ENCODE measurements at regions not wholly inside any gene's neighbourhood (a gene's known extent, or its start where the extent isn't known, plus 50 kb on each side); places are given as distances from the start of the nearest gene placed in this dataset.

- H3K4me3 ChIP-seq (replicated peaks in 1 of 2; ENCODE audit: low read depth in 2 of 2, low read length in 2 of 2) = no peak overlapping the region
- no peak for DNase-seq (ENCODE audit: low read depth in 2 of 2)
- TF ChIP-seq CTCF (IDR thresholded peaks at IDR 0.05; ENCODE audit: low read depth, low read length) = no peak
These were observed 365.7 kb downstream of the RPS29 start for GRCh38 chr14:49220492-49220891.

GRCh38 chr14:49218436-49219092, 367.6 kb downstream of the RPS29 start:
- no peak overlapping the region for H3K4me3 ChIP-seq (replicated peaks in 1 of 2; ENCODE audit: low read depth in 2 of 2, low read length in 2 of 2)
- no peak for TF ChIP-seq CTCF (IDR thresholded peaks at IDR 0.05; ENCODE audit: low read depth, low read length)
- peak; percentile 31 to 84 for DNase-seq (ENCODE audit: low read depth in 2 of 2)

- no peak overlapping the region for H3K4me3 ChIP-seq (replicated peaks in 1 of 2; ENCODE audit: low read depth in 2 of 2, low read length in 2 of 2)
- TF ChIP-seq CTCF (IDR thresholded peaks at IDR 0.05; ENCODE audit: low read depth, low read length) = no peak
- no peak for DNase-seq (ENCODE audit: low read depth in 2 of 2)
These were observed 373.5 kb downstream of the RPS29 start for GRCh38 chr14:49212721-49213120.

- H3K4me3 ChIP-seq (replicated peaks in 1 of 2; ENCODE audit: low read depth in 2 of 2, low read length in 2 of 2) = no peak overlapping the region
- DNase-seq (ENCODE audit: low read depth in 2 of 2) = no peak
- no peak for TF ChIP-seq CTCF (IDR thresholded peaks at IDR 0.05; ENCODE audit: low read depth, low read length)
These were observed 376.8 kb downstream of the RPS29 start for GRCh38 chr14:49209416-49209815.

- DNase-seq (ENCODE audit: low read depth in 2 of 2) = no peak
- TF ChIP-seq CTCF (IDR thresholded peaks at IDR 0.05; ENCODE audit: low read depth, low read length) = no peak
- H3K4me3 ChIP-seq (replicated peaks in 1 of 2; ENCODE audit: low read depth in 2 of 2, low read length in 2 of 2) = no peak overlapping the region
These were observed 379.4 kb downstream of the RPS29 start for GRCh38 chr14:49206828-49207227.

- no peak for DNase-seq (ENCODE audit: low read depth in 2 of 2)
- TF ChIP-seq CTCF (IDR thresholded peaks at IDR 0.05; ENCODE audit: low read depth, low read length) = no peak
- no peak overlapping the region for H3K4me3 ChIP-seq (replicated peaks in 1 of 2; ENCODE audit: low read depth in 2 of 2, low read length in 2 of 2)
These were observed 382.5 kb downstream of the RPS29 start for GRCh38 chr14:49203676-49204075.

GRCh38 chr14:49199159-49199558, 387.0 kb downstream of the RPS29 start:
- no peak overlapping the region for H3K4me3 ChIP-seq (replicated peaks in 1 of 2; ENCODE audit: low read depth in 2 of 2, low read length in 2 of 2)
- no peak for TF ChIP-seq CTCF (IDR thresholded peaks at IDR 0.05; ENCODE audit: low read depth, low read length)
- DNase-seq (ENCODE audit: low read depth in 2 of 2) = no peak
